Occipital lobe (tissue), 1 donor: ENCODE measurements at regions not wholly inside any gene's neighbourhood (a gene's known extent, or its start where the extent isn't known, plus 50 kb on each side); places are given as distances from the start of the nearest gene placed in this dataset.

Experiments
- DNase-seq: peaks from one replicate; lab custom pipeline; 2025; lab: John Stamatoyannopoulos, UW

- DNase-seq, result no peak
Measured at GRCh38 chr17:56648321-56648720, 54.8 kb downstream of the NOG start.

GRCh38 chr17:56648806-56649205 is 55.3 kb downstream of the NOG start:
- no peak for DNase-seq

GRCh38 chr17:56652628-56653027 is 59.1 kb downstream of the NOG start:
- DNase-seq, result no peak

- no peak for DNase-seq
Measured at GRCh38 chr17:56653877-56654276, 60.4 kb downstream of the NOG start.

- no peak for DNase-seq
Measured at GRCh38 chr17:56656701-56657327, 63.3 kb downstream of the NOG start.

GRCh38 chr17:56658648-56659047 is 65.1 kb downstream of the NOG start:
- DNase-seq, result no peak

GRCh38 chr17:56659622-56660021 is 66.1 kb downstream of the NOG start:
- DNase-seq, result no peak

GRCh38 chr17:56661906-56662305 is 68.4 kb downstream of the NOG start:
- no peak for DNase-seq

- DNase-seq, result no peak
Measured at GRCh38 chr17:56665864-56666263, 72.4 kb downstream of the NOG start.

GRCh38 chr17:56667925-56668458 is 74.5 kb downstream of the NOG start:
- DNase-seq, result no peak

GRCh38 chr17:56672195-56672594 is 78.7 kb downstream of the NOG start:
- DNase-seq, result no peak

GRCh38 chr17:56674401-56674925 is 81.0 kb downstream of the NOG start:
- DNase-seq, result no peak

- no peak for DNase-seq
Measured at GRCh38 chr17:56675876-56676660, 82.6 kb downstream of the NOG start.

GRCh38 chr17:56676810-56677209 is 83.3 kb downstream of the NOG start:
- DNase-seq, result no peak

GRCh38 chr17:56678249-56679114 is 85.0 kb downstream of the NOG start:
- DNase-seq, result no peak

GRCh38 chr17:56679115-56679776 is 85.7 kb downstream of the NOG start:
- DNase-seq, result no peak

- no peak for DNase-seq
Measured at GRCh38 chr17:56679777-56680422, 86.4 kb downstream of the NOG start.

- DNase-seq, result no peak
Measured at GRCh38 chr17:56680676-56681075, 87.2 kb downstream of the NOG start.

- no peak for DNase-seq
Measured at GRCh38 chr17:56681561-56682266, 88.2 kb downstream of the NOG start.

GRCh38 chr17:56688151-56688550 is 94.7 kb downstream of the NOG start:
- no peak for DNase-seq
